ENCODE measurements at regions not wholly inside any gene's neighbourhood (a gene's known extent, or its start where the extent isn't known, plus 50 kb on each side); places are given as distances from the start of the nearest gene placed in this dataset.

GRCh38 chr7:73954861-73955260 is 73.1 kb upstream of the ELN start:
- Histone ChIP-seq H3K9me3 (ENCODE audit: control insufficient read depth, insufficient read depth, low read depth, low read length) (no peaks in the 10 kb centered on the region), H3K4me1 (ENCODE audit: control insufficient read depth, insufficient read depth, low read length) (no peaks in the 10 kb centered on the region), H3K36me3 (ENCODE audit: control insufficient read depth in 2 of 2, insufficient read depth in 1 of 2, low read length in 2 of 2) (no peaks in the 10 kb centered on the region), H3K4me3 (ENCODE audit: low read depth, low read length) (no peak overlapping the region), H3K27ac (ENCODE audit: extremely low read depth, low read depth, low read length) (no peak overlapping the region)
- POLR2A ChIA-PET, result no interaction called here
- TF ChIP-seq KLF16 (tag by site-specific recombination; IDR thresholded peaks at IDR 0.05) (no peak), KLF8 (tag by site-specific recombination; IDR thresholded peaks at IDR 0.05) (no peak), ZNF658 (tag by site-specific recombination; IDR thresholded peaks at IDR 0.05) (no peak), ZNF843 (tag by site-specific recombination; IDR thresholded peaks at IDR 0.05) (no peak), ZSCAN30 (tag by site-specific recombination; IDR thresholded peaks at IDR 0.05) (no peak), ZNF555 (tag by site-specific recombination; conservative IDR thresholded peaks at IDR 0.05) (no peak), YY1 (tag by site-specific recombination; IDR thresholded peaks at IDR 0.05) (no peak), ZNF18 (tag by site-specific recombination; IDR thresholded peaks at IDR 0.05) (no peak), ZNF302 (tag by site-specific recombination; IDR thresholded peaks at IDR 0.05; ENCODE audit: low read depth) (no peak), ZNF239 (tag by site-specific recombination; IDR thresholded peaks at IDR 0.05) (no peak), ZNF148 (tag by site-specific recombination; IDR thresholded peaks at IDR 0.05; ENCODE audit: borderline replicate concordance) (no peak), ZNF2 (tag by site-specific recombination; IDR thresholded peaks at IDR 0.05) (no peak), SP3 (tag by site-specific recombination; IDR thresholded peaks at IDR 0.05) (no peak), ZNF292 (tag by site-specific recombination; IDR thresholded peaks at IDR 0.05; ENCODE audit: borderline replicate concordance, low read depth) (no peak), ZBTB26 (tag by site-specific recombination; optimal IDR thresholded peaks at IDR 0.05) (no peak), ZNF488 (tag by site-specific recombination; IDR thresholded peaks at IDR 0.05) (no peak), ZNF629 (tag by site-specific recombination; IDR thresholded peaks at IDR 0.05) (no peak)
- CTCF ChIA-PET, result interaction anchor here (1.3 kb wide), 1 partner anchor 70 kb away, joined by 3 read pairs; no protein-coding TSS in a partner anchor

- Histone ChIP-seq H3K4me1 (ENCODE audit: control insufficient read depth, insufficient read depth, low read length) (no peaks in the 10 kb centered on the region), H3K36me3 (ENCODE audit: control insufficient read depth in 2 of 2, insufficient read depth in 1 of 2, low read length in 2 of 2) (no peaks in the 10 kb centered on the region), H3K9me3 (ENCODE audit: control insufficient read depth, insufficient read depth, low read depth, low read length) (no peaks in the 10 kb centered on the region), H3K27ac (ENCODE audit: extremely low read depth, low read depth, low read length) (no peak overlapping the region), H3K4me3 (ENCODE audit: low read depth, low read length) (no peak overlapping the region)
- ChIA-PET CTCF (no interaction called here), POLR2A (no interaction called here)
- TF ChIP-seq PATZ1 (tag by site-specific recombination; IDR thresholded peaks at IDR 0.05), result no peak
- no peak for TF ChIP-seq ZSCAN30 (tag by site-specific recombination; IDR thresholded peaks at IDR 0.05)
- no peak for TF ChIP-seq ZNF426 (tag by site-specific recombination; IDR thresholded peaks at IDR 0.05)
- TF ChIP-seq PRDM4 (tag by site-specific recombination; IDR thresholded peaks at IDR 0.05), result no peak
- TF ChIP-seq BCL11A (tag by site-specific recombination; IDR thresholded peaks at IDR 0.05; ENCODE audit: low read depth), result no peak
- TF ChIP-seq ZNF830 (tag by site-specific recombination; IDR thresholded peaks at IDR 0.05; ENCODE audit: low read depth), result no peak
- no peak for TF ChIP-seq TRIM28 (IDR thresholded peaks at IDR 0.05; ENCODE audit: borderline replicate concordance, low read length)
- TF ChIP-seq ZNF350 (tag by site-specific recombination; IDR thresholded peaks at IDR 0.05), result no peak
- TF ChIP-seq ZNF560 (tag by site-specific recombination; IDR thresholded peaks at IDR 0.05; ENCODE audit: borderline replicate concordance), result no peak
- TF ChIP-seq ZBTB21 (tag by site-specific recombination; IDR thresholded peaks at IDR 0.05), result no peak
Observed at GRCh38 chr7:73960548-73960947, 67.4 kb upstream of the ELN start.

Measured in HEK293 (cell line).